HCT116 (cell line): ENCODE measurements at regions not wholly inside any gene's neighbourhood (a gene's known extent, or its start where the extent isn't known, plus 50 kb on each side); places are given as distances from the start of the nearest gene placed in this dataset.

ENCODE experiments used
- ATAC-seq: fragments of 200-7000 bp; cut with Tn5 transposase; 2 replicates; pipeline ENCODE4 v1.9.1; 2020; ENCODE audit warnings: mild to moderate bottlenecking, moderate library complexity
- BruUV-seq: library from RNA; stranded (reverse); fragments of 400-500 nt; replicated peaks from 2 replicates; lab custom pipeline; 2021; lab: Mats Ljungman, UMichigan
- CTCF ChIA-PET: fragments of 300-600 bp; sonication (Branson Sonifier 250); formaldehyde crosslinking; loops from one replicate; lab custom pipeline; 2021; ENCODE audit warnings: antibody characterized with exemption; lab: Charles Lee
- POLR2A ChIA-PET: fragments of 300-600, 350-600 bp; sonication (Branson Sonifier 250); formaldehyde crosslinking; loops from one replicate; lab custom pipeline; 2021; ENCODE audit warnings: antibody characterized with exemption; lab: Charles Lee
- RAD21 ChIA-PET, 2 experiments: fragments of 300-600 bp; sonication (Branson Sonifier 250); formaldehyde crosslinking; loops; one replicate each; lab custom pipeline; 2023; ENCODE audit warnings: low total read pairs in 2 of 2; ENCODE audit not compliant: uncharacterized antibody in 2 of 2, unreplicated experiment in 2 of 2, low non-redundant PET in 1 of 2; lab: Charles Lee
- DNase-seq: peaks from one replicate; pipeline ENCODE4 v3.0.0-alpha.2; 2010; ENCODE audit warnings: low read depth, low spot score
- H2AFZ ChIP-seq: fragments of 200-600 bp; shearing (Covaris generic), sonication (generic); 2 replicates; pipeline ENCODE4 v1.6.1; 2017; ENCODE audit warnings: low read depth, mixed run types, mixed read lengths, antibody characterized with exemption, low read length; ENCODE audit not compliant: poor library complexity, severe bottlenecking
- H3K27ac ChIP-seq: 2 replicates; pipeline ENCODE4 v1.5.1; 2012; ENCODE audit warnings: low read depth, low read length
- H3K27me3 ChIP-seq: fragments of 200-600 bp; sonication (generic); 2 replicates; pipeline ENCODE4 v1.6.1; 2016; ENCODE audit warnings: mixed run types, low read length, mixed read lengths; ENCODE audit not compliant: insufficient read depth
- H3K36me3 ChIP-seq, 2 experiments: fragments of 200-500 bp in 1 of 2; fragments of 200-600 bp in 1 of 2; sonication (Bioruptor generic) in 1 of 2; sonication (generic) in 1 of 2; 2 replicates each; pipeline versions ENCODE4 v1.5.1 to v1.6.1; 2014 to 2016; ENCODE audit warnings: low read length in 2 of 2, inconsistent platforms in 1 of 2, mixed read lengths in 1 of 2, mixed run types in 1 of 2; ENCODE audit not compliant: insufficient read depth in 2 of 2, control insufficient read depth in 1 of 2
- H3K4me1 ChIP-seq, 2 experiments: fragments of 200-600 bp in 1 of 2; sonication (generic) in 1 of 2; 2 replicates each; pipeline versions ENCODE4 v1.5.1 to v1.6.1; 2012 to 2017; ENCODE audit warnings: low read length in 2 of 2, inconsistent platforms in 1 of 2, mild to moderate bottlenecking in 1 of 2, mixed read lengths in 1 of 2, mixed run types in 1 of 2, moderate library complexity in 1 of 2; ENCODE audit not compliant: insufficient read depth in 2 of 2, control insufficient read depth in 1 of 2
- H3K4me2 ChIP-seq: fragments of 200-600 bp; sonication (generic); 2 replicates; pipeline ENCODE4 v1.6.1; 2017; ENCODE audit warnings: mixed run types, low read length, mixed read lengths
- H3K4me3 ChIP-seq, 2 experiments: fragments of 200-600 bp in 1 of 2; sonication (generic) in 1 of 2; replicated peaks in 1 of 2; 2 replicates each; pipeline ENCODE4 v1.5.1; 2011 to 2016; ENCODE audit warnings: low read length in 2 of 2, control low read depth in 1 of 2, low read depth in 1 of 2, mild to moderate bottlenecking in 1 of 2, mixed read lengths in 1 of 2, mixed run types in 1 of 2
- H3K79me2 ChIP-seq: fragments of 200-600 bp; sonication (generic); 2 replicates; pipeline ENCODE4 v1.6.1; 2017; ENCODE audit warnings: mild to moderate bottlenecking, mixed run types, low read length, moderate library complexity, mixed read lengths; ENCODE audit not compliant: insufficient read depth
- H3K9ac ChIP-seq: fragments of 200-600 bp; sonication (generic); 2 replicates; pipeline ENCODE4 v1.6.1; 2016; ENCODE audit warnings: low read length, mixed read lengths
- H3K9me2 ChIP-seq: fragments of 200-600 bp; sonication (generic), shearing (Covaris generic); 2 replicates; pipeline ENCODE4 v1.6.1; 2017; ENCODE audit warnings: mixed run types, mild to moderate bottlenecking, moderate library complexity; ENCODE audit not compliant: insufficient read depth
- H3K9me3 ChIP-seq, 2 experiments: fragments of 200-500 bp in 1 of 2; fragments of 200-600 bp in 1 of 2; sonication (Bioruptor generic) in 1 of 2; sonication (generic) in 1 of 2; 2 replicates each; pipeline ENCODE4 v1.6.1; 2014 to 2017; ENCODE audit warnings: low read length in 2 of 2, mixed read lengths in 2 of 2, inconsistent platforms in 1 of 2, low read depth in 1 of 2, mild to moderate bottlenecking in 1 of 2, mixed run types in 1 of 2, moderate library complexity in 1 of 2; ENCODE audit not compliant: control insufficient read depth in 1 of 2, insufficient read depth in 1 of 2
- H4K20me1 ChIP-seq: fragments of 200-600 bp; sonication (generic), shearing (Covaris generic); 2 replicates; pipeline ENCODE4 v1.6.1; 2017; ENCODE audit warnings: mixed run types, mild to moderate bottlenecking, moderate library complexity; ENCODE audit not compliant: insufficient read depth
- CBX3 ChIP-seq: IDR thresholded peaks from 2 replicates; pipeline ENCODE4 v1.6.1; 2012; ENCODE audit warnings: low read depth
- CEBPB ChIP-seq: IDR thresholded peaks from 2 replicates; pipeline ENCODE4 v1.6.1; 2012; ENCODE audit warnings: low read depth
- EGR1 ChIP-seq: IDR thresholded peaks from 2 replicates; pipeline ENCODE4 v1.6.1; 2012; ENCODE audit warnings: low read depth
- ELF1 ChIP-seq: IDR thresholded peaks from 2 replicates; pipeline ENCODE4 v1.6.1; 2012; ENCODE audit warnings: low read depth, borderline replicate concordance
- EZH2 ChIP-seq: fragments of 200-600 bp; sonication (generic); IDR thresholded peaks from 2 replicates; pipeline ENCODE4 v1.6.1; 2017; ENCODE audit warnings: antibody characterized with exemption, mixed run types
- EZH2phosphoT487 ChIP-seq: fragments of 200-600 bp; IDR thresholded peaks from 2 replicates; pipeline ENCODE4 v1.6.1; 2018; ENCODE audit warnings: antibody characterized with exemption, borderline replicate concordance
- FOSL1 ChIP-seq: IDR thresholded peaks from 2 replicates; pipeline ENCODE4 v1.6.1; 2012; ENCODE audit warnings: low read depth
- JUND ChIP-seq: IDR thresholded peaks from 2 replicates; pipeline ENCODE4 v1.6.1; 2012
- POLR2A ChIP-seq: IDR thresholded peaks from 2 replicates; pipeline ENCODE4 v1.7.0; 2011; ENCODE audit warnings: borderline replicate concordance; ENCODE audit not compliant: insufficient read depth, insufficient read length; ENCODE audit errors: extremely low read depth
- RAD21 ChIP-seq: IDR thresholded peaks from 2 replicates; pipeline ENCODE4 v1.6.1; 2012; ENCODE audit warnings: low read depth, mild to moderate bottlenecking
- SIN3A ChIP-seq: IDR thresholded peaks from 2 replicates; pipeline ENCODE4 v1.6.1; 2012; ENCODE audit warnings: low read depth
- SP1 ChIP-seq: IDR thresholded peaks from 2 replicates; pipeline ENCODE4 v1.6.1; 2012; ENCODE audit warnings: low read depth
- SRF ChIP-seq: IDR thresholded peaks from 2 replicates; pipeline ENCODE4 v1.6.1; 2012; ENCODE audit warnings: low read depth
- TCF7L2 ChIP-seq: IDR thresholded peaks from 2 replicates; pipeline ENCODE4 v1.7.0; 2011; ENCODE audit warnings: borderline replicate concordance, inconsistent platforms; ENCODE audit not compliant: insufficient read depth, insufficient read length; ENCODE audit errors: extremely low read depth
- YY1 ChIP-seq: IDR thresholded peaks from 2 replicates; pipeline ENCODE4 v1.6.1; 2011; ENCODE audit warnings: low read length, low read depth, moderate library complexity, mild to moderate bottlenecking; ENCODE audit not compliant: insufficient replicate concordance; ENCODE audit errors: extremely low read depth
- ZNF274 ChIP-seq: fragments of 200-500 bp; sonication (Bioruptor generic); IDR thresholded peaks from 2 replicates; pipeline ENCODE4 v1.6.1; 2014; ENCODE audit warnings: mild to moderate bottlenecking, low read depth, low read length, inconsistent platforms
- intact Hi-C: fragments of 100-400 bp; cut with micrococcal nuclease; formaldehyde crosslinking; loops from 2 replicates; pipeline ENCODE4 v1.10.0; 2022
- TF ChIP-seq, protein P1 (sequence below), 3 experiments: fragments of 200-600 bp in 1 of 3; sonication (generic) in 1 of 3; IDR thresholded peaks in 2 of 3; conservative IDR thresholded peaks in 1 of 3; 2 replicates each; pipeline ENCODE4 v1.5.1; 2012 to 2017; ENCODE audit warnings: low read depth in 2 of 3, low read length in 2 of 3, antibody characterized with exemption in 1 of 3, borderline replicate concordance in 1 of 3, control low read depth in 1 of 3, mild to moderate bottlenecking in 1 of 3, mixed read lengths in 1 of 3, mixed run types in 1 of 3, moderate library complexity in 1 of 3; ENCODE audit not compliant: insufficient read depth in 1 of 3
- TF ChIP-seq, protein P2 (sequence below): IDR thresholded peaks from 2 replicates; pipeline ENCODE4 v1.6.1; 2012; ENCODE audit warnings: low read depth
- TF ChIP-seq, protein P3 (sequence below): IDR thresholded peaks from 2 replicates; pipeline ENCODE4 v1.6.1; 2012

DNA sequence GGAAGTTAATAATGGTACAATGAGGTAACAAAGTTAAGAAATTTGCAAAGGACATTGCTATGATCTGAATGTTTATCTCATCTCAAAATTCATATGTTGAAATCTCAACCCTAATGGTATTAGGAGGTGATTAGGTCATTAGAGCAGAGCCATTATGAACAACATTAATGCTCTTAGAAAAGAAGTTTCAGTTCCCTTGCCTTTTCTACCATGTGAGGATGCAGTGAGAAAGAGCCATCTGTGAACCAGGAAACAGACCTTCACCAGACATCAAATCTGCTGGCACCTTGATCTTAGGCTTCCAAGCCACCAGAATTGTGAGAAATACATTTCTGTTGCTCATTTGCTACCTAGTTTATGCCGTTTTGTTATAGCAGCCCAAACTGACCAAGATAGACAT, 757.6 kb downstream of the NR4A2 start:
- no peaks in the 10 kb centered on the region for H4K20me1 ChIP-seq
- no peaks in the 10 kb centered on the region for H3K9me2 ChIP-seq
- no peaks in the 10 kb centered on the region for H3K79me2 ChIP-seq
- CTCF ChIA-PET = no interaction called here
- TF ChIP-seq EZH2phosphoT487 = no peak
- TF ChIP-seq, protein P1, sequence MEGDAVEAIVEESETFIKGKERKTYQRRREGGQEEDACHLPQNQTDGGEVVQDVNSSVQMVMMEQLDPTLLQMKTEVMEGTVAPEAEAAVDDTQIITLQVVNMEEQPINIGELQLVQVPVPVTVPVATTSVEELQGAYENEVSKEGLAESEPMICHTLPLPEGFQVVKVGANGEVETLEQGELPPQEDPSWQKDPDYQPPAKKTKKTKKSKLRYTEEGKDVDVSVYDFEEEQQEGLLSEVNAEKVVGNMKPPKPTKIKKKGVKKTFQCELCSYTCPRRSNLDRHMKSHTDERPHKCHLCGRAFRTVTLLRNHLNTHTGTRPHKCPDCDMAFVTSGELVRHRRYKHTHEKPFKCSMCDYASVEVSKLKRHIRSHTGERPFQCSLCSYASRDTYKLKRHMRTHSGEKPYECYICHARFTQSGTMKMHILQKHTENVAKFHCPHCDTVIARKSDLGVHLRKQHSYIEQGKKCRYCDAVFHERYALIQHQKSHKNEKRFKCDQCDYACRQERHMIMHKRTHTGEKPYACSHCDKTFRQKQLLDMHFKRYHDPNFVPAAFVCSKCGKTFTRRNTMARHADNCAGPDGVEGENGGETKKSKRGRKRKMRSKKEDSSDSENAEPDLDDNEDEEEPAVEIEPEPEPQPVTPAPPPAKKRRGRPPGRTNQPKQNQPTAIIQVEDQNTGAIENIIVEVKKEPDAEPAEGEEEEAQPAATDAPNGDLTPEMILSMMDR (IDR thresholded peaks at IDR 0.05 in 2 of 3, conservative IDR thresholded peaks at IDR 0.05 in 1 of 3; ENCODE audit: borderline replicate concordance in 1 of 3, insufficient read depth in 1 of 3, low read depth in 2 of 3, low read length in 2 of 3) = no peak
- TF ChIP-seq RAD21 = no peak
- no peak for TF ChIP-seq EZH2
- TF ChIP-seq POLR2A = no peak
- TF ChIP-seq YY1 = no peak
- no peak for TF ChIP-seq ZNF274
- TF ChIP-seq TCF7L2 = no peak
- TF ChIP-seq CEBPB = no peak
- TF ChIP-seq, protein P2, sequence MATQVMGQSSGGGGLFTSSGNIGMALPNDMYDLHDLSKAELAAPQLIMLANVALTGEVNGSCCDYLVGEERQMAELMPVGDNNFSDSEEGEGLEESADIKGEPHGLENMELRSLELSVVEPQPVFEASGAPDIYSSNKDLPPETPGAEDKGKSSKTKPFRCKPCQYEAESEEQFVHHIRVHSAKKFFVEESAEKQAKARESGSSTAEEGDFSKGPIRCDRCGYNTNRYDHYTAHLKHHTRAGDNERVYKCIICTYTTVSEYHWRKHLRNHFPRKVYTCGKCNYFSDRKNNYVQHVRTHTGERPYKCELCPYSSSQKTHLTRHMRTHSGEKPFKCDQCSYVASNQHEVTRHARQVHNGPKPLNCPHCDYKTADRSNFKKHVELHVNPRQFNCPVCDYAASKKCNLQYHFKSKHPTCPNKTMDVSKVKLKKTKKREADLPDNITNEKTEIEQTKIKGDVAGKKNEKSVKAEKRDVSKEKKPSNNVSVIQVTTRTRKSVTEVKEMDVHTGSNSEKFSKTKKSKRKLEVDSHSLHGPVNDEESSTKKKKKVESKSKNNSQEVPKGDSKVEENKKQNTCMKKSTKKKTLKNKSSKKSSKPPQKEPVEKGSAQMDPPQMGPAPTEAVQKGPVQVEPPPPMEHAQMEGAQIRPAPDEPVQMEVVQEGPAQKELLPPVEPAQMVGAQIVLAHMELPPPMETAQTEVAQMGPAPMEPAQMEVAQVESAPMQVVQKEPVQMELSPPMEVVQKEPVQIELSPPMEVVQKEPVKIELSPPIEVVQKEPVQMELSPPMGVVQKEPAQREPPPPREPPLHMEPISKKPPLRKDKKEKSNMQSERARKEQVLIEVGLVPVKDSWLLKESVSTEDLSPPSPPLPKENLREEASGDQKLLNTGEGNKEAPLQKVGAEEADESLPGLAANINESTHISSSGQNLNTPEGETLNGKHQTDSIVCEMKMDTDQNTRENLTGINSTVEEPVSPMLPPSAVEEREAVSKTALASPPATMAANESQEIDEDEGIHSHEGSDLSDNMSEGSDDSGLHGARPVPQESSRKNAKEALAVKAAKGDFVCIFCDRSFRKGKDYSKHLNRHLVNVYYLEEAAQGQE = no peak
- TF ChIP-seq JUND = no peak
- TF ChIP-seq FOSL1 = no peak
- no peak for TF ChIP-seq SRF
- no peak for TF ChIP-seq ELF1
- TF ChIP-seq CBX3 = no peak
- no peak for TF ChIP-seq EGR1
- no peak for TF ChIP-seq SP1
- no peak for TF ChIP-seq SIN3A
- TF ChIP-seq, protein P3, sequence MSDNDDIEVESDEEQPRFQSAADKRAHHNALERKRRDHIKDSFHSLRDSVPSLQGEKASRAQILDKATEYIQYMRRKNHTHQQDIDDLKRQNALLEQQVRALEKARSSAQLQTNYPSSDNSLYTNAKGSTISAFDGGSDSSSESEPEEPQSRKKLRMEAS = no peak
- DNase-seq (no peak), ATAC-seq (no peak)
- intact Hi-C loops = no loop called here
- no peak overlapping the region for H3K4me3 ChIP-seq
- H3K27me3 ChIP-seq = no peaks in the 10 kb centered on the region
- no peaks in the 10 kb centered on the region for H3K9me3 ChIP-seq
- no peaks in the 10 kb centered on the region for H3K4me1 ChIP-seq
- BruUV-seq = no TSS peak
- H3K4me2 ChIP-seq = no peak overlapping the region
- no peak overlapping the region for H2AFZ ChIP-seq
- RAD21 ChIA-PET = no interaction called here
- H3K27ac ChIP-seq = no peak overlapping the region
- no peaks in the 10 kb centered on the region for H3K36me3 ChIP-seq
- H3K9ac ChIP-seq = no peak overlapping the region
- POLR2A ChIA-PET = no interaction called here
